ENCODE measurements at regions not wholly inside any gene's neighbourhood (a gene's known extent, or its start where the extent isn't known, plus 50 kb on each side); places are given as distances from the start of the nearest gene placed in this dataset.

DNA sequence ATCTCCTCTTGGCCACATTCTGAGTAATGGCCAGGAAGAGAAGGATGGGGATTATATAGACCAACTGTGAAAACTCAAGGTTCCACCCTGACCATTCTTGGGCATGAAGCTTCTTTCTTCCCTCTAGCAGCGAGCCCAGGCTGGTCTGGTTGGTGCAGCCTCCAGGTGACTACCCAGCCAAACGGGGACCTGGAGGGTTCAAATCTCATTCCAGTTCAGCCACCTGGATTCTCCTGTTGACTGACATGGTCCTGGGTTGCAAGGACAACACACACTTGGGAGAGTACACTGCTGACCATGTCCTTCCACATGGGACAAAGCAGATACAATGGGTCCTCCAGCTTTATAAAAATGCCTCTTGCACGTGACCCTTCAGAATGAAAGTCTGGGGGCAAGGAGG is 67.0 kb downstream of the SHANK2 start:
- TF ChIP-seq FOXM1 (IDR thresholded peaks at IDR 0.05; ENCODE audit: borderline replicate concordance) (no peak), NFRKB (IDR thresholded peaks at IDR 0.05) (no peak), SUZ12 (IDR thresholded peaks at IDR 0.05) (no peak), TARDBP (IDR thresholded peaks at IDR 0.05) (no peak), SP1 (IDR thresholded peaks at IDR 0.05) (no peak), BHLHE40 (IDR thresholded peaks at IDR 0.05; ENCODE audit: borderline replicate concordance) (no peak), FOXA1 (IDR thresholded peaks at IDR 0.05) (no peak), ARNT (IDR thresholded peaks at IDR 0.05) (no peak), FOXK2 (IDR thresholded peaks at IDR 0.05) (no peak), ZNF384 (IDR thresholded peaks at IDR 0.05) (no peak), L3MBTL2 (conservative IDR thresholded peaks at IDR 0.05) (no peak), CTBP1 (IDR thresholded peaks at IDR 0.05; ENCODE audit: borderline replicate concordance) (no peak)
